ENCODE measurements at regions not wholly inside any gene's neighbourhood (a gene's known extent, or its start where the extent isn't known, plus 50 kb on each side); places are given as distances from the start of the nearest gene placed in this dataset.

DNA sequence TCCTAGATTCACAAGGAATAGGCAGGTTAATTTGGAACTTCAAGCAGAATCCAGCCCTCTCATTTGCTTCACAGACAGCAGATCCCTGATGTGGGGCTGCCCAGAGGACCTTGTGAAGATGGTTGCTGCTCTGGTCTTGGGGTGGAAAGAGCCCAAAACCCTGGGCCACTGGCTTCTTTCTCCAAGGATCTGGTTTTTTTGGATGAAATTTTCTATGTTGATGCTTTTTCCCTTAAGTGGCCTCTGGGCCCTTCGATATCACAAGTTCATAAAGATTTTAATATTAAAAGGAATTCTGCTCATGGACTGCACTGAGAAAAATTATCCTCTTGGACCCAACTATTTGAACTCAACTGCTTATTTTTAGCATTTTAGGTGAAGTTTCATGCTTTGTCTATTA lies 421.1 kb downstream of the KLF5 start:
- no peaks in the 10 kb centered on the region for H3K4me1 Mint-ChIP-seq
- H4K20me1 ChIP-seq (ENCODE audit: insufficient read depth, low read length): no peaks in the 10 kb centered on the region
- H3K36me3 ChIP-seq (replicated peaks in 1 of 2; ENCODE audit: control insufficient read depth in 1 of 2, insufficient read depth in 2 of 2, low read length in 2 of 2): no peaks in the 10 kb centered on the region
- TF ChIP-seq, protein P1, sequence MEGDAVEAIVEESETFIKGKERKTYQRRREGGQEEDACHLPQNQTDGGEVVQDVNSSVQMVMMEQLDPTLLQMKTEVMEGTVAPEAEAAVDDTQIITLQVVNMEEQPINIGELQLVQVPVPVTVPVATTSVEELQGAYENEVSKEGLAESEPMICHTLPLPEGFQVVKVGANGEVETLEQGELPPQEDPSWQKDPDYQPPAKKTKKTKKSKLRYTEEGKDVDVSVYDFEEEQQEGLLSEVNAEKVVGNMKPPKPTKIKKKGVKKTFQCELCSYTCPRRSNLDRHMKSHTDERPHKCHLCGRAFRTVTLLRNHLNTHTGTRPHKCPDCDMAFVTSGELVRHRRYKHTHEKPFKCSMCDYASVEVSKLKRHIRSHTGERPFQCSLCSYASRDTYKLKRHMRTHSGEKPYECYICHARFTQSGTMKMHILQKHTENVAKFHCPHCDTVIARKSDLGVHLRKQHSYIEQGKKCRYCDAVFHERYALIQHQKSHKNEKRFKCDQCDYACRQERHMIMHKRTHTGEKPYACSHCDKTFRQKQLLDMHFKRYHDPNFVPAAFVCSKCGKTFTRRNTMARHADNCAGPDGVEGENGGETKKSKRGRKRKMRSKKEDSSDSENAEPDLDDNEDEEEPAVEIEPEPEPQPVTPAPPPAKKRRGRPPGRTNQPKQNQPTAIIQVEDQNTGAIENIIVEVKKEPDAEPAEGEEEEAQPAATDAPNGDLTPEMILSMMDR (IDR thresholded peaks at IDR 0.05): no peak
- H3K79me2 ChIP-seq (ENCODE audit: insufficient read depth, low read length): no peaks in the 10 kb centered on the region
- DNase-seq: no peak
- no peak overlapping the region for H3K4me3 Mint-ChIP-seq
- H3K27ac Mint-ChIP-seq: no peak overlapping the region
- H3K36me3 Mint-ChIP-seq: no peaks in the 10 kb centered on the region
- no peak overlapping the region for H3K4me2 ChIP-seq (replicated peaks; ENCODE audit: extremely low read depth, low read length, poor library complexity, severe bottlenecking)
- no peak overlapping the region for H2AFZ ChIP-seq (ENCODE audit: insufficient read depth, low read depth, low read length, poor library complexity, severe bottlenecking)
- no peak overlapping the region for H3K27ac ChIP-seq (ENCODE audit: low read depth in 1 of 2, low read length in 2 of 2)
- no peak overlapping the region for H3K4me3 ChIP-seq (replicated peaks in 1 of 3; ENCODE audit: low read depth in 2 of 3, low read length in 3 of 3)
- peaks cover 2 to 11% of the 10 kb centered on the region in 2 donors for H3K9me3 ChIP-seq (replicated peaks in 1 of 2; ENCODE audit: control insufficient read depth in 1 of 2, insufficient read depth in 1 of 2, low read length in 2 of 2)
- no peak overlapping the region for H3K9ac ChIP-seq (ENCODE audit: insufficient read depth, low read length, poor library complexity, severe bottlenecking)
- whole genome bisulfite sequencing (ENCODE audit: insufficient coverage): no CpG with 5 or more reads among the region's 1 CpG
- peaks cover 0 to 4% (median 0%) of the 10 kb centered on the region in 3 donors for H3K27me3 Mint-ChIP-seq (ENCODE audit: low read depth in 3 of 3)
- H3K4me1 ChIP-seq (ENCODE audit: control insufficient read depth in 1 of 2, insufficient read depth in 2 of 2, low read length in 2 of 2): no peaks in the 10 kb centered on the region
- H3K27me3 ChIP-seq (ENCODE audit: control insufficient read depth in 2 of 2, insufficient read depth in 2 of 2, low read length in 2 of 2): no peaks in the 10 kb centered on the region
- H3K9me3 Mint-ChIP-seq: peaks cover 2 to 13% (median 5%) of the 10 kb centered on the region in 7 donors
- intact Hi-C loops (cut with micrococcal nuclease): no loop called here

DNA sequence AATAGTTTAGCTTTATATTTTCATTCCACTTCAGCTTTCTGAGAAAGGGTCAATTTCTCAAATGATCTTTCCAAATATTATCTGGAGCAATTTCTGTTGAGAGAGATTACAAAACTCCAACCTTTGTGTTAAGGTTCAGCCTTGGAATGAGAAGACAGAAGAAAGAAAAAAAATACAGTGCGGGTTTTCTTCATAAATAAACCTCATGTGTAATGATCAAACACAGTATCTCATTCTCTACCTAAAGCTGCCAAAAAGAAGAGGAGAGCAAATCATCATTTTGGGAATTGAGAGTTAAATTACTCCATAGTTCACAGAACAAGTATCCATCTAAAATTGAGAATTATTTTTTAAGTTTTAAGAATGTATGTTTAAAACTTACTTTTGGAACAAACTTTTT lies 420.5 kb downstream of the KLF5 start:
- peaks cover 0 to 2% (median 0%) of the 10 kb centered on the region in 3 donors for H3K27me3 Mint-ChIP-seq (ENCODE audit: low read depth in 3 of 3)
- no peak overlapping the region for H3K4me3 Mint-ChIP-seq
- peaks cover 3 to 17% (median 6%) of the 10 kb centered on the region in 7 donors for H3K9me3 Mint-ChIP-seq
- no peak overlapping the region for H3K27ac Mint-ChIP-seq
- no peaks in the 10 kb centered on the region for H3K36me3 Mint-ChIP-seq
- Histone ChIP-seq H2AFZ (ENCODE audit: insufficient read depth, low read depth, low read length, poor library complexity, severe bottlenecking) (no peak overlapping the region), H3K36me3 (replicated peaks in 1 of 2; ENCODE audit: control insufficient read depth in 1 of 2, insufficient read depth in 2 of 2, low read length in 2 of 2) (no peaks in the 10 kb centered on the region), H3K27ac (ENCODE audit: low read depth in 1 of 2, low read length in 2 of 2) (no peak overlapping the region), H3K4me1 (ENCODE audit: control insufficient read depth in 1 of 2, insufficient read depth in 2 of 2, low read length in 2 of 2) (no peaks in the 10 kb centered on the region), H3K9me3 (replicated peaks in 1 of 2; ENCODE audit: control insufficient read depth in 1 of 2, insufficient read depth in 1 of 2, low read length in 2 of 2) (peaks cover 6 to 14% of the 10 kb centered on the region in 2 donors), H4K20me1 (ENCODE audit: insufficient read depth, low read length) (no peaks in the 10 kb centered on the region), H3K4me3 (replicated peaks in 1 of 3; ENCODE audit: low read depth in 2 of 3, low read length in 3 of 3) (no peak overlapping the region), H3K27me3 (ENCODE audit: control insufficient read depth in 2 of 2, insufficient read depth in 2 of 2, low read length in 2 of 2) (no peaks in the 10 kb centered on the region), H3K79me2 (ENCODE audit: insufficient read depth, low read length) (no peaks in the 10 kb centered on the region), H3K4me2 (replicated peaks; ENCODE audit: extremely low read depth, low read length, poor library complexity, severe bottlenecking) (no peak overlapping the region), H3K9ac (ENCODE audit: insufficient read depth, low read length, poor library complexity, severe bottlenecking) (no peak overlapping the region)
- no peaks in the 10 kb centered on the region for H3K4me1 Mint-ChIP-seq
- intact Hi-C loops (cut with micrococcal nuclease): no loop called here
- WGBS (ENCODE audit: insufficient coverage): no CpG with 5 or more reads among the region's 1 CpG
- TF ChIP-seq, protein P1 (IDR thresholded peaks at IDR 0.05): no peak
- DNase-seq: no peak

Measured in CD14-positive monocyte (primary cell).